CD14-positive monocyte (primary cell): ENCODE measurements at regions not wholly inside any gene's neighbourhood (a gene's known extent, or its start where the extent isn't known, plus 50 kb on each side); places are given as distances from the start of the nearest gene placed in this dataset.

ENCODE experiments used
- DNase-seq, 3 donors: peaks; one replicate each; pipeline ENCODE4 v3.0.0-alpha.2; 2011 to 2022
- H2AFZ ChIP-seq: 2 replicates; pipeline ENCODE4 v1.6.0; 2012; ENCODE audit warnings: mild to moderate bottlenecking, low read depth, low read length, inconsistent platforms; ENCODE audit not compliant: insufficient read depth, poor library complexity, severe bottlenecking
- H3K27ac ChIP-seq, 2 donors: 1 replicate in 1 of 2; 2 replicates in 1 of 2; pipeline ENCODE4 v1.5.1; 2012 to 2013; ENCODE audit warnings: low read length in 2 of 2, control low read depth in 1 of 2, inconsistent platforms in 1 of 2, low read depth in 1 of 2, mild to moderate bottlenecking in 1 of 2
- H3K27me3 ChIP-seq, 2 donors: one replicate each; pipeline versions ENCODE4 v1.6.0 to v1.6.1; 2011 to 2013; ENCODE audit warnings: low read length in 2 of 2; ENCODE audit not compliant: control insufficient read depth in 2 of 2, insufficient read depth in 2 of 2
- H3K36me3 ChIP-seq, 2 donors: replicated peaks in 1 of 2; 1 replicate in 1 of 2; 2 replicates in 1 of 2; pipeline versions ENCODE4 v1.5.1 to v1.6.1; 2012 to 2013; ENCODE audit warnings: low read length in 2 of 2, control low read depth in 1 of 2, inconsistent platforms in 1 of 2, mild to moderate bottlenecking in 1 of 2; ENCODE audit not compliant: insufficient read depth in 2 of 2, control insufficient read depth in 1 of 2
- H3K4me1 ChIP-seq, 2 donors: 1 replicate in 1 of 2; 2 replicates in 1 of 2; pipeline versions ENCODE4 v1.5.1 to v1.6.1; 2012 to 2013; ENCODE audit warnings: low read length in 2 of 2, control low read depth in 1 of 2, inconsistent platforms in 1 of 2, mild to moderate bottlenecking in 1 of 2, moderate library complexity in 1 of 2; ENCODE audit not compliant: insufficient read depth in 2 of 2, control insufficient read depth in 1 of 2
- H3K4me2 ChIP-seq: replicated peaks from 2 replicates; pipeline ENCODE3; 2012; ENCODE audit warnings: low read length, moderate library complexity, mild to moderate bottlenecking; ENCODE audit not compliant: poor library complexity, severe bottlenecking; ENCODE audit errors: extremely low read depth
- H3K4me3 ChIP-seq, 3 experiments: fragments of 200-600 bp in 1 of 3; sonication (generic) in 1 of 3; replicated peaks in 1 of 3; 1 replicate in 2 of 3; 2 replicates in 1 of 3; pipeline ENCODE4 v1.5.1; 2011 to 2013; ENCODE audit warnings: low read length in 3 of 3, mild to moderate bottlenecking in 3 of 3, control low read depth in 2 of 3, low read depth in 2 of 3, inconsistent platforms in 1 of 3, moderate library complexity in 1 of 3
- H3K79me2 ChIP-seq: 2 replicates; pipeline ENCODE4 v1.6.0; 2012; ENCODE audit warnings: mild to moderate bottlenecking, control low read depth, inconsistent platforms, low read length, moderate library complexity; ENCODE audit not compliant: insufficient read depth
- H3K9ac ChIP-seq: 2 replicates; pipeline ENCODE4 v1.6.0; 2017; ENCODE audit warnings: low read length, mild to moderate bottlenecking; ENCODE audit not compliant: insufficient read depth, poor library complexity, severe bottlenecking
- H3K9me3 ChIP-seq, 2 donors: replicated peaks in 1 of 2; 1 replicate in 1 of 2; 2 replicates in 1 of 2; pipeline versions ENCODE4 v1.5.1 to v1.6.1; 2012 to 2013; ENCODE audit warnings: low read length in 2 of 2, control low read depth in 1 of 2; ENCODE audit not compliant: control insufficient read depth in 1 of 2, insufficient read depth in 1 of 2
- H4K20me1 ChIP-seq: 2 replicates; pipeline ENCODE4 v1.6.0; 2012; ENCODE audit warnings: mild to moderate bottlenecking, low read length, control low read depth, moderate library complexity; ENCODE audit not compliant: insufficient read depth
- H3K27ac Mint-ChIP-seq, 7 donors: one replicate each; pipeline ENCODE4 v1.8.0; 2020; ENCODE audit warnings: mild to moderate bottlenecking in 7 of 7, mixed read lengths in 7 of 7, moderate library complexity in 6 of 7, inconsistent platforms in 2 of 7
- H3K27me3 Mint-ChIP-seq, 3 donors: one replicate each; pipeline ENCODE4 v1.8.0; 2021 to 2022; ENCODE audit warnings: low read depth in 3 of 3, mild to moderate bottlenecking in 3 of 3, mixed read lengths in 3 of 3, moderate library complexity in 3 of 3, inconsistent platforms in 1 of 3
- H3K36me3 Mint-ChIP-seq, 2 donors: one replicate each; pipeline ENCODE4 v1.8.0; 2020; ENCODE audit warnings: mixed read lengths in 2 of 2, inconsistent platforms in 1 of 2, mild to moderate bottlenecking in 1 of 2
- H3K4me1 Mint-ChIP-seq: one replicate; pipeline ENCODE4 v1.8.0; 2020; ENCODE audit warnings: mild to moderate bottlenecking, mixed read lengths
- H3K4me3 Mint-ChIP-seq, 2 donors: one replicate each; pipeline ENCODE4 v1.8.0; 2020; ENCODE audit warnings: mild to moderate bottlenecking in 2 of 2, mixed read lengths in 2 of 2, moderate library complexity in 1 of 2
- H3K9me3 Mint-ChIP-seq, 7 donors: one replicate each; pipeline ENCODE4 v1.8.0; 2020 to 2022; ENCODE audit warnings: mixed read lengths in 7 of 7, mild to moderate bottlenecking in 6 of 7, moderate library complexity in 6 of 7, inconsistent platforms in 2 of 7
- WGBS: methylation state at CpG from one replicate; pipeline ENCODE4 v1.1.5; 2013; ENCODE audit warnings: missing lambda C conversion rate; ENCODE audit not compliant: insufficient coverage; 5-methylcytosine and 5-hydroxymethylcytosine counted together
- intact Hi-C, 2 donors: fragments of 100-400 bp; cut with micrococcal nuclease; formaldehyde crosslinking; loops; one replicate each; pipeline versions ENCODE4 v1.15.0 to v1.15.1; 2023
- TF ChIP-seq, protein P1 (sequence below): fragments of 200-600 bp; IDR thresholded peaks from one replicate; pipeline ENCODE4 v1.8.0; 2022; ENCODE audit warnings: antibody characterized with exemption, mild to moderate bottlenecking

DNA sequence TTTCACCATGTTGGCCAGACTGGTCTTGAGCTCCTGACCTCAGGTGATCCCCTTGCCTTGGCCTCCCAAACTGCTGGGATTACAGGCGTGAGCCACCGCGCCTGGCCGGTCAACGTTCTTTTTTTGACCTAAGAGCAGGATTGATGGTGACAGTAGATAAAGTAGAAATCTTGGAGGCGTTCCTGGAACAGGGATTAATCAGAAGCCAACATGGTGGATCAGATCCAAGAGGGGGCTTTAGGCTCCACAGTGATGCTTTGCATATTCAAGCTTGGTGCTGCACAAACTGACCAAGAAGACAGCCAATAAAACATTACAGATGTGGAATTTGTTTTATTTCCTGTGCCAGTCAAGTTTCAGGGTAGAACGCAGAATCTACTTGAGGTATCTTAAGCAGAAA, 271.2 kb downstream of the FGF9 start:
- no peak overlapping the region for H3K27ac ChIP-seq
- Mint-ChIP-seq H3K9me3 (peaks cover 9 to 40% (median 27%) of the 10 kb centered on the region in 7 donors), H3K36me3 (no peaks in the 10 kb centered on the region)

DNA sequence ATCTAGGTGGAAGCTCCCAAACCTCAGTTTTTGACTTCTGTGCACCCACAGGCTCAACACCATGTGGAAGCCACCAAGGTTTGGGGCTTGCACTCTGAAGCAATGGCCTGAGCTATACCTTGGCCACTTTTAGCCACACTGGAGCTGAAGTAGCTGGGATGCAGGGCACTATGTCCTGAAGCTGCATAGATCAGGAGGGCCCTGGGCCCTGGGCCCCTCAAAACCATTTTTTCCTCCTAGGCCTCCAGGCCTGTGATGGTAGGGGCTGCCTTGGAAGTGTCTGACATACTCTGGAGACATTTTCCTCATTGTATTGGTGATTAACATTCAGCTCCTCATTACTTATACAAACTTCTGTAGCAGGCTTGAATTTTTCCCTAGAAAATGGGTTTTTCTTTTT, 273.7 kb downstream of the FGF9 start:
- Histone ChIP-seq H3K4me1 (no peaks in the 10 kb centered on the region), H4K20me1 (no peaks in the 10 kb centered on the region), H3K36me3 (no peaks in the 10 kb centered on the region), H3K9ac (no peak overlapping the region), H3K9me3 (peaks cover 43 to 57% of the 10 kb centered on the region in 2 donors), H3K79me2 (no peaks in the 10 kb centered on the region), H3K4me2 (no peak overlapping the region), H3K4me3 (no peak overlapping the region), H2AFZ (no peak overlapping the region), H3K27ac (no peak overlapping the region), H3K27me3 (no peaks in the 10 kb centered on the region)
- no peak for DNase-seq
- peaks cover 11 to 43% (median 29%) of the 10 kb centered on the region in 7 donors for H3K9me3 Mint-ChIP-seq
- TF ChIP-seq, protein P1, sequence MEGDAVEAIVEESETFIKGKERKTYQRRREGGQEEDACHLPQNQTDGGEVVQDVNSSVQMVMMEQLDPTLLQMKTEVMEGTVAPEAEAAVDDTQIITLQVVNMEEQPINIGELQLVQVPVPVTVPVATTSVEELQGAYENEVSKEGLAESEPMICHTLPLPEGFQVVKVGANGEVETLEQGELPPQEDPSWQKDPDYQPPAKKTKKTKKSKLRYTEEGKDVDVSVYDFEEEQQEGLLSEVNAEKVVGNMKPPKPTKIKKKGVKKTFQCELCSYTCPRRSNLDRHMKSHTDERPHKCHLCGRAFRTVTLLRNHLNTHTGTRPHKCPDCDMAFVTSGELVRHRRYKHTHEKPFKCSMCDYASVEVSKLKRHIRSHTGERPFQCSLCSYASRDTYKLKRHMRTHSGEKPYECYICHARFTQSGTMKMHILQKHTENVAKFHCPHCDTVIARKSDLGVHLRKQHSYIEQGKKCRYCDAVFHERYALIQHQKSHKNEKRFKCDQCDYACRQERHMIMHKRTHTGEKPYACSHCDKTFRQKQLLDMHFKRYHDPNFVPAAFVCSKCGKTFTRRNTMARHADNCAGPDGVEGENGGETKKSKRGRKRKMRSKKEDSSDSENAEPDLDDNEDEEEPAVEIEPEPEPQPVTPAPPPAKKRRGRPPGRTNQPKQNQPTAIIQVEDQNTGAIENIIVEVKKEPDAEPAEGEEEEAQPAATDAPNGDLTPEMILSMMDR: no peak
- H3K4me3 Mint-ChIP-seq: no peak overlapping the region
- no peaks in the 10 kb centered on the region for H3K36me3 Mint-ChIP-seq
- H3K4me1 Mint-ChIP-seq: no peaks in the 10 kb centered on the region
- intact Hi-C loops: no loop called here
- H3K27ac Mint-ChIP-seq: no peak overlapping the region
- peaks cover 0 to 1% (median 0%) of the 10 kb centered on the region in 3 donors for H3K27me3 Mint-ChIP-seq

More for the DNA sequence above, 271.2 kb downstream of the FGF9 start:
- H3K4me3 ChIP-seq: no peak overlapping the region
- TF ChIP-seq, protein P1: no peak
- Mint-ChIP-seq H3K4me1 (no peaks in the 10 kb centered on the region), H3K4me3 (no peak overlapping the region), H3K27me3 (peaks cover 0 to 2% (median 1%) of the 10 kb centered on the region in 3 donors), H3K27ac (no peak overlapping the region)
- no peaks in the 10 kb centered on the region for H3K79me2 ChIP-seq
- H4K20me1 ChIP-seq: no peaks in the 10 kb centered on the region
- H3K27me3 ChIP-seq: no peaks in the 10 kb centered on the region
- H3K4me1 ChIP-seq: no peaks in the 10 kb centered on the region
- H3K4me2 ChIP-seq: no peak overlapping the region
- WGBS: 100% methylated on average over 7 of the region's 7 CpGs
- no peaks in the 10 kb centered on the region for H3K36me3 ChIP-seq
- H3K9ac ChIP-seq: no peak overlapping the region
- intact Hi-C loops: no loop called here
- no peak overlapping the region for H2AFZ ChIP-seq
- peaks cover 37 to 48% of the 10 kb centered on the region in 2 donors for H3K9me3 ChIP-seq
- no peak for DNase-seq
